GM03348 (cell line): ENCODE measurements at regions not wholly inside any gene's neighbourhood (a gene's known extent, or its start where the extent isn't known, plus 50 kb on each side); places are given as distances from the start of the nearest gene placed in this dataset.
A peak's percentile ranks its signal among the peaks of the same experiment; 100 is the strongest.
"Not testable (repeated sequence)": the region's sequence is repeated elsewhere in the genome, so short reads cannot be mapped to it uniquely, and the experiment has no call there.

ENCODE experiments used
- DNase-seq: peaks from one replicate; pipeline ENCODE4 v3.0.0; 2012; ENCODE audit warnings: low spot score

- DNase-seq, result no peak
These were observed 273.0 kb upstream of the SFSWAP start for GRCh38 chr12:131437706-131438492.

- DNase-seq, result not testable (repeated sequence)
These were observed 272.4 kb upstream of the SFSWAP start for GRCh38 chr12:131438493-131438835.

GRCh38 chr12:131438881-131439280 is 272.0 kb upstream of the SFSWAP start:
- no peak for DNase-seq

GRCh38 chr12:131439752-131440151 is 271.1 kb upstream of the SFSWAP start:
- DNase-seq, result not testable (repeated sequence)

- DNase-seq, result not testable (repeated sequence)
These were observed 270.5 kb upstream of the SFSWAP start for GRCh38 chr12:131440209-131441059.

- no peak for DNase-seq
These were observed 269.9 kb upstream of the SFSWAP start for GRCh38 chr12:131441060-131441396.

- no peak for DNase-seq
These were observed 269.1 kb upstream of the SFSWAP start for GRCh38 chr12:131441638-131442336.

- no peak for DNase-seq
These were observed 268.5 kb upstream of the SFSWAP start for GRCh38 chr12:131442337-131442918.

GRCh38 chr12:131443019-131444000 is 267.6 kb upstream of the SFSWAP start:
- no peak for DNase-seq

GRCh38 chr12:131444220-131445164 is 266.4 kb upstream of the SFSWAP start:
- DNase-seq, result no peak

- no peak for DNase-seq
These were observed 265.6 kb upstream of the SFSWAP start for GRCh38 chr12:131445184-131445774.

- DNase-seq, result no peak
These were observed 265.1 kb upstream of the SFSWAP start for GRCh38 chr12:131445795-131446194.

- not testable (repeated sequence) for DNase-seq
These were observed 263.3 kb upstream of the SFSWAP start for GRCh38 chr12:131447636-131448035.

GRCh38 chr12:131448254-131448795 is 262.6 kb upstream of the SFSWAP start:
- DNase-seq, result no peak

- DNase-seq, result no peak
These were observed 261.9 kb upstream of the SFSWAP start for GRCh38 chr12:131449027-131449426.

- no peak for DNase-seq
These were observed 258.4 kb upstream of the SFSWAP start for GRCh38 chr12:131452444-131452860.

GRCh38 chr12:131454418-131455217 is 256.3 kb upstream of the SFSWAP start:
- peak; percentile 45 for DNase-seq

- DNase-seq, result no peak
These were observed 255.7 kb upstream of the SFSWAP start for GRCh38 chr12:131455218-131455506.
